AG04449 (cell line): ENCODE measurements at regions not wholly inside any gene's neighbourhood (a gene's known extent, or its start where the extent isn't known, plus 50 kb on each side); places are given as distances from the start of the nearest gene placed in this dataset.

Experiments
- CTCF ChIA-PET: fragments of 350-600 bp; formaldehyde crosslinking; extraction: SDS; loops from one replicate; lab custom pipeline; 2021; ENCODE audit warnings: antibody characterized with exemption; lab: Yijun Ruan, JAX
- POLR2A ChIA-PET: fragments of 400-600, 350-600 bp; formaldehyde crosslinking; extraction: SDS; loops from one replicate; lab custom pipeline; 2020; ENCODE audit warnings: antibody characterized with exemption, inconsistent platforms; lab: Yijun Ruan, JAX
- DNase-seq: peaks from one replicate; pipeline ENCODE4 v3.0.0-alpha.2; 2010; ENCODE audit warnings: low read depth, low spot score
- H3K4me3 ChIP-seq: 2 replicates; pipeline ENCODE4 v1.5.1; 2011; ENCODE audit warnings: low read depth, mild to moderate bottlenecking, control low read depth, low read length
- TF ChIP-seq, protein P1 (sequence below): IDR thresholded peaks from one replicate; pipeline ENCODE4 v1.5.1; 2011; ENCODE audit warnings: mild to moderate bottlenecking, moderate library complexity, low read length, control low read depth, inconsistent platforms; ENCODE audit not compliant: insufficient read depth; ENCODE audit errors: missing control alignments

DNA sequence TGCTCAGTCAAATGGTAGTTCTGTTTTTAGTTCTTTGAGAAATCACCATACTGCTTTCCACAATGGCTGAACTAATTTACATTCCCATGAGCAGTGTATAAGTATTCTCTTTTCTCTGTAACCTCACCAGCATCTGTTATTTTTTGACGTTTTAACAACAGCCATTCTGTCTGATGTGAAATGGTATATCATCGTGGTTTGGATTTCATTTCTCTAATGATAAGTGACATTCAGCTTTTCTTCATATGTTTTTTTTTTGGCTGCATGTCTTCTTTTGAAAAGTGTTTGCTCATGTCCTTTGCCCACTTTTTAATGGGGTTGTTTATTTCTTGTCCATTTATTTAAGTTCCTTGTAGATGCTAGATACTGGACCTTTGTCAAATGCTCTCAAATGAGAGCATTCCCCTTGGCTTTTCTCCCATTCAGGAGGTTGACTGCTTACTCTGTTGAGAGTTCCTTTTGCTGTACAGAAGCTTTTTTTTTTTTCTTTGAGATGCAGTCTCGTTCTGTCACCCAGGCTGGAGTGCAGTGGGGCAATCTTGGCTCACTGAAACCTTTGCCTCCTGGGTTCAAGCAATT lies 58.7 kb upstream of the RGMB start:
- TF ChIP-seq, protein P1, sequence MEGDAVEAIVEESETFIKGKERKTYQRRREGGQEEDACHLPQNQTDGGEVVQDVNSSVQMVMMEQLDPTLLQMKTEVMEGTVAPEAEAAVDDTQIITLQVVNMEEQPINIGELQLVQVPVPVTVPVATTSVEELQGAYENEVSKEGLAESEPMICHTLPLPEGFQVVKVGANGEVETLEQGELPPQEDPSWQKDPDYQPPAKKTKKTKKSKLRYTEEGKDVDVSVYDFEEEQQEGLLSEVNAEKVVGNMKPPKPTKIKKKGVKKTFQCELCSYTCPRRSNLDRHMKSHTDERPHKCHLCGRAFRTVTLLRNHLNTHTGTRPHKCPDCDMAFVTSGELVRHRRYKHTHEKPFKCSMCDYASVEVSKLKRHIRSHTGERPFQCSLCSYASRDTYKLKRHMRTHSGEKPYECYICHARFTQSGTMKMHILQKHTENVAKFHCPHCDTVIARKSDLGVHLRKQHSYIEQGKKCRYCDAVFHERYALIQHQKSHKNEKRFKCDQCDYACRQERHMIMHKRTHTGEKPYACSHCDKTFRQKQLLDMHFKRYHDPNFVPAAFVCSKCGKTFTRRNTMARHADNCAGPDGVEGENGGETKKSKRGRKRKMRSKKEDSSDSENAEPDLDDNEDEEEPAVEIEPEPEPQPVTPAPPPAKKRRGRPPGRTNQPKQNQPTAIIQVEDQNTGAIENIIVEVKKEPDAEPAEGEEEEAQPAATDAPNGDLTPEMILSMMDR = no peak
- no peak for DNase-seq
- no peak overlapping the region for H3K4me3 ChIP-seq
- ChIA-PET POLR2A (no interaction called here), CTCF (no interaction called here)

DNA sequence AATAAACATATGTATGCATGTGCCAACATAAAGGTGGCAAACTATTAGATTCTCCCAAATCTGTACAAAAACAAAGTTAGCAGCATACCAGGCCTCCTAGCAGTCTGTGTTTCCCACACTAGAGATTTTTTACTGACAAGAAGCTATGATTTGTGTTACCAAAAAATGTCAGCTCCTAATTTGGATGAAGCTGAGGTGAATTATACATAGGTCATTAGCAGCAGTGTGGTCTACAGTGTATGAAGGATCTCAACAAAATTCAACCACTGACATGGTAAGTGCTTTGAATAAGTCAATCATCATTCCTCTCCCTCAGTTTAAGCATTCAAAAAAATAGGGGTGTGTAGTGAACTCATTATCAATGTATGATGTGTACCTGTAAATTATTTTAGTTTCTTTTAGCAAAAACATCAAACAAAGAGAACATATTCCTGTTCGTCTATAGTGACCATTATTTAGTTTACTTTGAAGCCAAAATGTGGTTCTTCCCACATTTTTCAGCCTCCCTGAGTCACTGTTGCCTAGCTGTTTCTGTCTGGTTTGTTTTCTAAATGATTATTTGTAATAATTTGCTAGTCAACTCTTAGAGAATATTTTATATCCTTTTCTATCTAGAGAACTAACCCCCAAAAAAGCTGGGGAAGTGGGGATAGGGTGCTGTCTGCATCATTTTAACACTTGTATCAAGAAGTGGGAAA lies 52.1 kb upstream of the RGMB start:
- ChIA-PET CTCF (interaction anchor here (2.5 kb wide), 1 partner anchor 47 kb away, joined by 7 read pairs; no protein-coding TSS in a partner anchor), POLR2A (interaction anchor here (0.7 kb wide), 1 partner anchor 61 kb away, joined by 4 read pairs; no protein-coding TSS in a partner anchor)
- TF ChIP-seq, protein P1 = no peak
- H3K4me3 ChIP-seq = no peak overlapping the region
- DNase-seq = no peak

DNA sequence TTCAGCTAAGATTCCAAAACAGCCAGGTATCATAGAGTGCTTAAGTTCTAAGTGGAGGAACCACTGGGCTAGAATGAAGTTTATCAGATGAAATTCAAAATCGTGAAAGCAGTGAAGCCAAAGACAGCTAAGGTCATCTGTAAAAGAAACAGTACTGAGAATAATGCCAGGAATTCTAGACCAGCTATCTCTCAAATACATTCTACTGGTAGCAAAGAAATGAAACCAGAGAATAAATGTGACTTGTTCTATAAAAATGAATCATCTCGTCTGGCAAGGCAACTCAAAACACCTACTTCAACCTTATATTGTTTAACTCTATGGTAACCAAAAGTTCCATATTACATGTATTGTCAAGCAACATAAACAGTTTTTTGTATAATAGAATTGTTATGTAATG lies 51.3 kb upstream of the RGMB start:
- ChIA-PET POLR2A (interaction anchor here (0.7 kb wide), 1 partner anchor 62 kb away, joined by 4 read pairs; no protein-coding TSS in a partner anchor), CTCF (interaction anchor here (2.5 kb wide), 1 partner anchor 46 kb away, joined by 7 read pairs; no protein-coding TSS in a partner anchor)
- TF ChIP-seq, protein P1 = no peak
- no peak for DNase-seq
- H3K4me3 ChIP-seq = no peak overlapping the region

DNA sequence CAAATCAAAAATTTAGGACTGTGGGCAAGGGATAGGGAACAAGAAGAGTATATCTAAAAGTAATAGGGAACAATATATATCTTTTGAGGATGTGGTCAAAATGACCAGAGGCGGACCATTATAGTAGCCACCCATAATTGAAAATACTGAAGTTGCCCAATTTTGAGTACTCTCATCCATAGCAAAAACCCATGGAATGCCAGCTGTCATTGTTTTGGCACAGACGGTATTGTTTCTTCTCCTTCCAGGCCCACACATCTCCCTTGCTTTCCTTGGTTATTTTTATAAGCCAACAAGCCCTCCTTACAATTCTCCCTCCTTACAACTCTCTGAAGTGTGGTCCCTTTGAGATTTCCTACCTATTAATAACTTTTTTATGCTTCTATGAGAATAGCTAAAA lies 50.4 kb upstream of the RGMB start:
- CTCF ChIA-PET = interaction anchor here (2.5 kb wide), 1 partner anchor 45 kb away, joined by 7 read pairs; no protein-coding TSS in a partner anchor
- H3K4me3 ChIP-seq = no peak overlapping the region
- POLR2A ChIA-PET = no interaction called here
- DNase-seq = no peak
- TF ChIP-seq, protein P1 = no peak
